ENCODE measurements at regions not wholly inside any gene's neighbourhood (a gene's known extent, or its start where the extent isn't known, plus 50 kb on each side); places are given as distances from the start of the nearest gene placed in this dataset.

- Histone ChIP-seq H3K36me3 (ENCODE audit: insufficient read depth, low read depth, low read length) (no peaks in the 10 kb centered on the region), H3K9me3 (ENCODE audit: insufficient read depth, low read depth, low read length) (no peaks in the 10 kb centered on the region), H3K4me1 (ENCODE audit: insufficient read depth, low read length) (no peaks in the 10 kb centered on the region), H3K4me3 (ENCODE audit: low read length) (no peak overlapping the region), H3K27ac (ENCODE audit: low read length) (no peak overlapping the region), H3K9ac (ENCODE audit: low read depth, low read length) (no peak overlapping the region), H3K27me3 (ENCODE audit: insufficient read depth, low read length) (no peaks in the 10 kb centered on the region)
Measured at GRCh38 chr5:2324788-2325187, 426.7 kb downstream of the IRX2 start.

GRCh38 chr5:2320611-2321010 lies 430.9 kb downstream of the IRX2 start:
- Histone ChIP-seq H3K4me1 (ENCODE audit: insufficient read depth, low read length) (no peaks in the 10 kb centered on the region), H3K36me3 (ENCODE audit: insufficient read depth, low read depth, low read length) (no peaks in the 10 kb centered on the region), H3K4me3 (ENCODE audit: low read length) (no peak overlapping the region), H3K27ac (ENCODE audit: low read length) (no peak overlapping the region), H3K9ac (ENCODE audit: low read depth, low read length) (no peak overlapping the region), H3K27me3 (ENCODE audit: insufficient read depth, low read length) (no peaks in the 10 kb centered on the region), H3K9me3 (ENCODE audit: insufficient read depth, low read depth, low read length) (no peaks in the 10 kb centered on the region; the same call in 1 of the 2 replicates)

- no peaks in the 10 kb centered on the region; the same call in 1 of the 2 replicates for H3K9me3 ChIP-seq (ENCODE audit: insufficient read depth, low read depth, low read length)
- H3K4me3 ChIP-seq (ENCODE audit: low read length), result no peak overlapping the region
- no peaks in the 10 kb centered on the region for H3K36me3 ChIP-seq (ENCODE audit: insufficient read depth, low read depth, low read length)
- no peaks in the 10 kb centered on the region for H3K27me3 ChIP-seq (ENCODE audit: insufficient read depth, low read length)
- no peaks in the 10 kb centered on the region for H3K4me1 ChIP-seq (ENCODE audit: insufficient read depth, low read length)
- H3K27ac ChIP-seq (ENCODE audit: low read length), result no peak overlapping the region
- no peak overlapping the region for H3K9ac ChIP-seq (ENCODE audit: low read depth, low read length)
Measured at GRCh38 chr5:2317540-2317939, 433.9 kb downstream of the IRX2 start.

GRCh38 chr5:2311851-2312250 lies 429.1 kb upstream of the IRX4 start:
- no peaks in the 10 kb centered on the region for H3K4me1 ChIP-seq (ENCODE audit: insufficient read depth, low read length)
- no peaks in the 10 kb centered on the region for H3K36me3 ChIP-seq (ENCODE audit: insufficient read depth, low read depth, low read length)
- no peaks in the 10 kb centered on the region; the same call in 1 of the 2 replicates for H3K9me3 ChIP-seq (ENCODE audit: insufficient read depth, low read depth, low read length)
- no peak overlapping the region for H3K4me3 ChIP-seq (ENCODE audit: low read length)
- no peak overlapping the region for H3K9ac ChIP-seq (ENCODE audit: low read depth, low read length)
- H3K27me3 ChIP-seq (ENCODE audit: insufficient read depth, low read length), result no peaks in the 10 kb centered on the region
- no peak overlapping the region for H3K27ac ChIP-seq (ENCODE audit: low read length)

GRCh38 chr5:2310946-2311345 lies 428.2 kb upstream of the IRX4 start:
- Histone ChIP-seq H3K27ac (ENCODE audit: low read length) (no peak overlapping the region), H3K4me3 (ENCODE audit: low read length) (no peak overlapping the region), H3K27me3 (ENCODE audit: insufficient read depth, low read length) (no peaks in the 10 kb centered on the region), H3K9ac (ENCODE audit: low read depth, low read length) (no peak overlapping the region), H3K36me3 (ENCODE audit: insufficient read depth, low read depth, low read length) (no peaks in the 10 kb centered on the region), H3K9me3 (ENCODE audit: insufficient read depth, low read depth, low read length) (no peaks in the 10 kb centered on the region; the same call in 1 of the 2 replicates), H3K4me1 (ENCODE audit: insufficient read depth, low read length) (no peaks in the 10 kb centered on the region)

- Histone ChIP-seq H3K9me3 (ENCODE audit: insufficient read depth, low read depth, low read length) (no peaks in the 10 kb centered on the region), H3K4me1 (ENCODE audit: insufficient read depth, low read length) (peaks cover 8% of the 10 kb centered on the region; the same call in 1 of the 2 replicates), H3K36me3 (ENCODE audit: insufficient read depth, low read depth, low read length) (no peaks in the 10 kb centered on the region), H3K27me3 (ENCODE audit: insufficient read depth, low read length) (no peaks in the 10 kb centered on the region), H3K9ac (ENCODE audit: low read depth, low read length) (no peak overlapping the region), H3K27ac (ENCODE audit: low read length) (no peak overlapping the region), H3K4me3 (ENCODE audit: low read length) (no peak overlapping the region)
Measured at GRCh38 chr5:2307631-2308030, 424.9 kb upstream of the IRX4 start.

- Histone ChIP-seq H3K27ac (ENCODE audit: low read length) (no peak overlapping the region), H3K36me3 (ENCODE audit: insufficient read depth, low read depth, low read length) (no peaks in the 10 kb centered on the region), H3K4me1 (ENCODE audit: insufficient read depth, low read length) (peaks cover 8% of the 10 kb centered on the region; the same call in 1 of the 2 replicates), H3K4me3 (ENCODE audit: low read length) (no peak overlapping the region), H3K9ac (ENCODE audit: low read depth, low read length) (no peak overlapping the region), H3K9me3 (ENCODE audit: insufficient read depth, low read depth, low read length) (no peaks in the 10 kb centered on the region), H3K27me3 (ENCODE audit: insufficient read depth, low read length) (no peaks in the 10 kb centered on the region)
Measured at GRCh38 chr5:2306711-2307110, 424.0 kb upstream of the IRX4 start.

GRCh38 chr5:2303431-2304100 lies 420.8 kb upstream of the IRX4 start:
- peaks cover 8% of the 10 kb centered on the region; the same call in 1 of the 2 replicates for H3K4me1 ChIP-seq (ENCODE audit: insufficient read depth, low read length)
- H3K9ac ChIP-seq (ENCODE audit: low read depth, low read length), result no peak overlapping the region
- no peaks in the 10 kb centered on the region; the same call in 1 of the 2 replicates for H3K27me3 ChIP-seq (ENCODE audit: insufficient read depth, low read length)
- H3K4me3 ChIP-seq (ENCODE audit: low read length), result no peak overlapping the region
- no peaks in the 10 kb centered on the region for H3K36me3 ChIP-seq (ENCODE audit: insufficient read depth, low read depth, low read length)
- no peaks in the 10 kb centered on the region for H3K9me3 ChIP-seq (ENCODE audit: insufficient read depth, low read depth, low read length)
- no peak overlapping the region for H3K27ac ChIP-seq (ENCODE audit: low read length)

- no peak overlapping the region for H3K27ac ChIP-seq (ENCODE audit: low read length)
- no peaks in the 10 kb centered on the region for H3K9me3 ChIP-seq (ENCODE audit: insufficient read depth, low read depth, low read length)
Measured at GRCh38 chr5:2302169-2302568, 419.4 kb upstream of the IRX4 start.

GRCh38 chr5:2300861-2301574 lies 418.3 kb upstream of the IRX4 start:
- Histone ChIP-seq H3K4me3 (ENCODE audit: low read length) (no peak overlapping the region), H3K9ac (ENCODE audit: low read depth, low read length) (no peak overlapping the region), H3K9me3 (ENCODE audit: insufficient read depth, low read depth, low read length) (no peaks in the 10 kb centered on the region), H3K36me3 (ENCODE audit: insufficient read depth, low read depth, low read length) (no peaks in the 10 kb centered on the region), H3K27me3 (ENCODE audit: insufficient read depth, low read length) (no peaks in the 10 kb centered on the region; the same call in 1 of the 2 replicates), H3K4me1 (ENCODE audit: insufficient read depth, low read length) (peaks cover 8% of the 10 kb centered on the region; the same call in 1 of the 2 replicates), H3K27ac (ENCODE audit: low read length) (no peak overlapping the region)

More at GRCh38 chr5:2302169-2302568, 419.4 kb upstream of the IRX4 start:
- Histone ChIP-seq H3K36me3 (ENCODE audit: insufficient read depth, low read depth, low read length) (no peaks in the 10 kb centered on the region), H3K4me1 (ENCODE audit: insufficient read depth, low read length) (peaks cover 8% of the 10 kb centered on the region; the same call in 1 of the 2 replicates), H3K9ac (ENCODE audit: low read depth, low read length) (no peak overlapping the region), H3K27me3 (ENCODE audit: insufficient read depth, low read length) (no peaks in the 10 kb centered on the region; the same call in 1 of the 2 replicates), H3K4me3 (ENCODE audit: low read length) (no peak overlapping the region)

- Histone ChIP-seq H3K27me3 (ENCODE audit: insufficient read depth, low read length) (no peaks in the 10 kb centered on the region; the same call in 1 of the 2 replicates), H3K9ac (ENCODE audit: low read depth, low read length) (no peak overlapping the region), H3K4me3 (ENCODE audit: low read length) (no peak overlapping the region), H3K36me3 (ENCODE audit: insufficient read depth, low read depth, low read length) (no peaks in the 10 kb centered on the region), H3K27ac (ENCODE audit: low read length) (no peak overlapping the region), H3K4me1 (ENCODE audit: insufficient read depth, low read length) (peaks cover 8% of the 10 kb centered on the region; the same call in 1 of the 2 replicates), H3K9me3 (ENCODE audit: insufficient read depth, low read depth, low read length) (no peaks in the 10 kb centered on the region)
Measured at GRCh38 chr5:2300421-2300820, 417.7 kb upstream of the IRX4 start.

All from iPS-20b (cell line).